ENCODE measurements at regions not wholly inside any gene's neighbourhood (a gene's known extent, or its start where the extent isn't known, plus 50 kb on each side); places are given as distances from the start of the nearest gene placed in this dataset.

- H3K4me3 ChIP-seq: no peak overlapping the region
- H3K9me2 ChIP-seq (replicated peaks; ENCODE audit: insufficient read depth): no peaks in the 10 kb centered on the region
- WGBS (ENCODE audit: low lambda C conversion rate, missing lambda C conversion rate): 98% methylated on average over 2 of the region's 2 CpGs
- no peak overlapping the region for H3K4me2 ChIP-seq
- no peaks in the 10 kb centered on the region for H3K4me1 ChIP-seq (ENCODE audit: insufficient read depth)
- no peaks in the 10 kb centered on the region for H3K36me3 ChIP-seq (replicated peaks; ENCODE audit: insufficient read depth, low read depth)
- DNase-seq (ENCODE audit: low spot score): no peak
- TF ChIP-seq CTCF (IDR thresholded peaks at IDR 0.05; ENCODE audit: poor library complexity) (no peak), EZH2 (IDR thresholded peaks at IDR 0.05; ENCODE audit: borderline replicate concordance) (no peak), EZH2phosphoT487 (IDR thresholded peaks at IDR 0.05; ENCODE audit: low read depth, severe bottlenecking, unreplicated experiment) (no peak)
- H3K27me3 ChIP-seq: peaks cover 4% of the 10 kb centered on the region
- no peak overlapping the region for H2AFZ ChIP-seq
- no peak overlapping the region for H3K27ac ChIP-seq
- no peaks in the 10 kb centered on the region for H3K9me3 ChIP-seq (ENCODE audit: low read depth)
- no peaks in the 10 kb centered on the region for H4K20me1 ChIP-seq (ENCODE audit: insufficient read depth, poor library complexity, severe bottlenecking)
- H3K79me2 ChIP-seq: no peaks in the 10 kb centered on the region
Observed at GRCh38 chr5:159439002-159439401, 108.7 kb upstream of the IL12B start.

- WGBS (ENCODE audit: low lambda C conversion rate, missing lambda C conversion rate): 88% methylated on average over 7 of the region's 7 CpGs
- Histone ChIP-seq H3K4me3 (no peak overlapping the region), H3K27me3 (peaks cover 4% of the 10 kb centered on the region), H3K27ac (no peak overlapping the region), H3K79me2 (no peaks in the 10 kb centered on the region), H3K9me2 (replicated peaks; ENCODE audit: insufficient read depth) (no peaks in the 10 kb centered on the region), H3K4me2 (no peak overlapping the region), H3K4me1 (ENCODE audit: insufficient read depth) (no peaks in the 10 kb centered on the region), H3K9me3 (ENCODE audit: low read depth) (no peaks in the 10 kb centered on the region), H4K20me1 (ENCODE audit: insufficient read depth, poor library complexity, severe bottlenecking) (no peaks in the 10 kb centered on the region), H3K36me3 (replicated peaks; ENCODE audit: insufficient read depth, low read depth) (no peaks in the 10 kb centered on the region), H2AFZ (no peak overlapping the region)
- TF ChIP-seq CTCF (IDR thresholded peaks at IDR 0.05; ENCODE audit: poor library complexity) (no peak), EZH2phosphoT487 (IDR thresholded peaks at IDR 0.05; ENCODE audit: low read depth, severe bottlenecking, unreplicated experiment) (no peak), EZH2 (IDR thresholded peaks at IDR 0.05; ENCODE audit: borderline replicate concordance) (no peak)
- DNase-seq (ENCODE audit: low spot score): no peak
Observed at GRCh38 chr5:159440235-159440634, 109.9 kb upstream of the IL12B start.

- no peaks in the 10 kb centered on the region for H3K9me3 ChIP-seq (ENCODE audit: low read depth)
- H3K27me3 ChIP-seq: peaks cover 4% of the 10 kb centered on the region
- H2AFZ ChIP-seq: no peak overlapping the region
- TF ChIP-seq EZH2 (IDR thresholded peaks at IDR 0.05; ENCODE audit: borderline replicate concordance) (no peak), EZH2phosphoT487 (IDR thresholded peaks at IDR 0.05; ENCODE audit: low read depth, severe bottlenecking, unreplicated experiment) (no peak), CTCF (IDR thresholded peaks at IDR 0.05; ENCODE audit: poor library complexity) (no peak)
- no peaks in the 10 kb centered on the region for H3K36me3 ChIP-seq (replicated peaks; ENCODE audit: insufficient read depth, low read depth)
- H3K9me2 ChIP-seq (replicated peaks; ENCODE audit: insufficient read depth): no peaks in the 10 kb centered on the region
- no peak overlapping the region for H3K4me3 ChIP-seq
- H3K79me2 ChIP-seq: no peaks in the 10 kb centered on the region
- no peak overlapping the region for H3K4me2 ChIP-seq
- no peak for DNase-seq (ENCODE audit: low spot score)
- no peaks in the 10 kb centered on the region for H4K20me1 ChIP-seq (ENCODE audit: insufficient read depth, poor library complexity, severe bottlenecking)
- H3K4me1 ChIP-seq (ENCODE audit: insufficient read depth): no peaks in the 10 kb centered on the region
- H3K27ac ChIP-seq: no peak overlapping the region
- 90% methylated on average over 4 of the region's 4 CpGs for WGBS (ENCODE audit: low lambda C conversion rate, missing lambda C conversion rate)
Observed at GRCh38 chr5:159440968-159441367, 110.7 kb upstream of the IL12B start.

- Histone ChIP-seq H4K20me1 (ENCODE audit: insufficient read depth, poor library complexity, severe bottlenecking) (no peaks in the 10 kb centered on the region), H3K36me3 (replicated peaks; ENCODE audit: insufficient read depth, low read depth) (no peaks in the 10 kb centered on the region), H3K27ac (no peak overlapping the region), H3K79me2 (no peaks in the 10 kb centered on the region), H3K4me3 (no peak overlapping the region), H3K4me1 (ENCODE audit: insufficient read depth) (no peaks in the 10 kb centered on the region), H3K27me3 (peaks cover 4% of the 10 kb centered on the region), H3K4me2 (no peak overlapping the region), H3K9me3 (ENCODE audit: low read depth) (no peaks in the 10 kb centered on the region), H3K9me2 (replicated peaks; ENCODE audit: insufficient read depth) (no peaks in the 10 kb centered on the region), H2AFZ (no peak overlapping the region)
- DNase-seq (ENCODE audit: low spot score): peak; percentile 34
- WGBS (ENCODE audit: low lambda C conversion rate, missing lambda C conversion rate): 63% methylated on average over 3 of the region's 3 CpGs
- TF ChIP-seq CTCF (IDR thresholded peaks at IDR 0.05; ENCODE audit: poor library complexity): no peak
- TF ChIP-seq EZH2 (IDR thresholded peaks at IDR 0.05; ENCODE audit: borderline replicate concordance): no peak
- TF ChIP-seq EZH2phosphoT487 (IDR thresholded peaks at IDR 0.05; ENCODE audit: low read depth, severe bottlenecking, unreplicated experiment): no peak
Observed at GRCh38 chr5:159441441-159441840, 111.2 kb upstream of the IL12B start.

All from hepatocyte (in vitro differentiated cells).